Natural killer cell (primary cell): ENCODE measurements at regions not wholly inside any gene's neighbourhood (a gene's known extent, or its start where the extent isn't known, plus 50 kb on each side); places are given as distances from the start of the nearest gene placed in this dataset.

ENCODE experiments used
- ATAC-seq, 3 donors: fragments of 150-1000 bp in 2 of 3; fragments of 200-7000 bp in 1 of 3; cut with Tn5 transposase; 1 replicate in 1 of 3; 2 replicates in 2 of 3; pipeline ENCODE4 v1.10.0; 2021; ENCODE audit warnings: mild to moderate bottlenecking in 2 of 3, moderate library complexity in 2 of 3
- DNase-seq, 2 donors: peaks; one replicate each; pipeline versions ENCODE4 v3.0.0 to v3.0.0-alpha.2; 2013 to 2021; ENCODE audit warnings: mixed read lengths in 1 of 2
- H3K27ac ChIP-seq: one replicate; pipeline ENCODE4 v1.5.1; 2013; ENCODE audit warnings: mild to moderate bottlenecking, low read length
- H3K27me3 ChIP-seq: one replicate; pipeline ENCODE4 v1.6.1; 2013; ENCODE audit warnings: low read length; ENCODE audit not compliant: control insufficient read depth, insufficient read depth
- H3K36me3 ChIP-seq: one replicate; pipeline ENCODE4 v1.6.1; 2013; ENCODE audit warnings: low read length; ENCODE audit not compliant: control insufficient read depth, insufficient read depth
- H3K4me1 ChIP-seq: one replicate; pipeline ENCODE4 v1.6.1; 2013; ENCODE audit warnings: low read length; ENCODE audit not compliant: control insufficient read depth, insufficient read depth
- H3K4me3 ChIP-seq: one replicate; pipeline ENCODE4 v1.5.1; 2013; ENCODE audit warnings: low read length
- H3K9me3 ChIP-seq: one replicate; pipeline ENCODE4 v1.6.1; 2013; ENCODE audit warnings: low read length; ENCODE audit not compliant: control insufficient read depth, insufficient read depth
- H3K27ac Mint-ChIP-seq, 2 donors: one replicate each; pipeline ENCODE4 v1.8.0; 2022; ENCODE audit warnings: mild to moderate bottlenecking in 2 of 2, mixed read lengths in 2 of 2, moderate library complexity in 1 of 2
- H3K27me3 Mint-ChIP-seq, 2 donors: one replicate each; pipeline ENCODE4 v1.8.0; 2022; ENCODE audit warnings: low read depth in 2 of 2, mixed read lengths in 2 of 2
- H3K36me3 Mint-ChIP-seq: one replicate; pipeline ENCODE4 v1.8.0; 2022; ENCODE audit warnings: mixed read lengths
- H3K4me1 Mint-ChIP-seq, 2 donors: one replicate each; pipeline ENCODE4 v1.8.0; 2022; ENCODE audit warnings: mixed read lengths in 2 of 2
- H3K4me3 Mint-ChIP-seq: one replicate; pipeline ENCODE4 v1.8.0; 2022; ENCODE audit warnings: mild to moderate bottlenecking, moderate library complexity, mixed read lengths
- H3K9me3 Mint-ChIP-seq, 2 donors: one replicate each; pipeline ENCODE4 v1.8.0; 2022; ENCODE audit warnings: mixed read lengths in 2 of 2
- WGBS: methylation state at CpG from one replicate; pipeline ENCODE4 v1.1.7; 2013; ENCODE audit warnings: missing lambda C conversion rate; ENCODE audit not compliant: insufficient coverage; 5-methylcytosine and 5-hydroxymethylcytosine counted together
- intact Hi-C: fragments of 100-400 bp; cut with micrococcal nuclease; formaldehyde crosslinking; loops from one replicate; pipeline ENCODE4 v1.14.2; 2022
- TF ChIP-seq, protein P1 (sequence below): fragments of 200-600 bp; IDR thresholded peaks from one replicate; pipeline ENCODE4 v1.8.0; 2022; ENCODE audit warnings: antibody characterized with exemption

DNA sequence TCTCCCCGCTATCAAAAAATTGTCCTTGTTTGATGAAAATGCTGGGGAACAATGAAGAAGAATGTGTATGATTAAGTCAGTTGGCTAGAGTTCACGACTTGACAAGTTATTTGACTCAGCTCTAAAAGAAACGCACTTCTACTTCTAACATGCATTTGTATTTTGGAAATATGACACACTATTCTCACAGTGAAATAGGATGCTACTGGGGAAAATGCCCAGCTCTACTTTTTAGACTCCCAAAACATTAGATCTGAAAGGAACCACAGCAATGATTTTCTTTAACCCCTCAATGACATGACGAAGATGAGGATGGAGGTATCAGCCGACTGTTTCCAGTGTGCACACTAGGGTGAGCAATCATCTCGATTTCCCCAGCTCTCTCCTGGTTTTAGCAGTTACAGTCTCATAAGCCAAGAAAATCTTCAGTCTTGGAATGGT lies 83.6 kb upstream of the PCSK1 start:
- no peak for ATAC-seq
- Histone ChIP-seq H3K27me3 (peaks cover 5% of the 10 kb centered on the region), H3K4me1 (no peaks in the 10 kb centered on the region), H3K4me3 (no peak overlapping the region), H3K36me3 (no peaks in the 10 kb centered on the region), H3K9me3 (no peaks in the 10 kb centered on the region), H3K27ac (no peak overlapping the region)
- TF ChIP-seq, protein P1, sequence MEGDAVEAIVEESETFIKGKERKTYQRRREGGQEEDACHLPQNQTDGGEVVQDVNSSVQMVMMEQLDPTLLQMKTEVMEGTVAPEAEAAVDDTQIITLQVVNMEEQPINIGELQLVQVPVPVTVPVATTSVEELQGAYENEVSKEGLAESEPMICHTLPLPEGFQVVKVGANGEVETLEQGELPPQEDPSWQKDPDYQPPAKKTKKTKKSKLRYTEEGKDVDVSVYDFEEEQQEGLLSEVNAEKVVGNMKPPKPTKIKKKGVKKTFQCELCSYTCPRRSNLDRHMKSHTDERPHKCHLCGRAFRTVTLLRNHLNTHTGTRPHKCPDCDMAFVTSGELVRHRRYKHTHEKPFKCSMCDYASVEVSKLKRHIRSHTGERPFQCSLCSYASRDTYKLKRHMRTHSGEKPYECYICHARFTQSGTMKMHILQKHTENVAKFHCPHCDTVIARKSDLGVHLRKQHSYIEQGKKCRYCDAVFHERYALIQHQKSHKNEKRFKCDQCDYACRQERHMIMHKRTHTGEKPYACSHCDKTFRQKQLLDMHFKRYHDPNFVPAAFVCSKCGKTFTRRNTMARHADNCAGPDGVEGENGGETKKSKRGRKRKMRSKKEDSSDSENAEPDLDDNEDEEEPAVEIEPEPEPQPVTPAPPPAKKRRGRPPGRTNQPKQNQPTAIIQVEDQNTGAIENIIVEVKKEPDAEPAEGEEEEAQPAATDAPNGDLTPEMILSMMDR = no peak
- no peak overlapping the region for H3K27ac Mint-ChIP-seq
- no peaks in the 10 kb centered on the region for H3K4me1 Mint-ChIP-seq
- H3K9me3 Mint-ChIP-seq = no peaks in the 10 kb centered on the region
- intact Hi-C loops = no loop called here
- no peaks in the 10 kb centered on the region for H3K36me3 Mint-ChIP-seq
- no peak for DNase-seq
- WGBS = 89% methylated on average over 4 of the region's 6 CpGs
- H3K27me3 Mint-ChIP-seq = peaks cover 39 to 54% of the 10 kb centered on the region in 2 donors
- H3K4me3 Mint-ChIP-seq = no peak overlapping the region

DNA sequence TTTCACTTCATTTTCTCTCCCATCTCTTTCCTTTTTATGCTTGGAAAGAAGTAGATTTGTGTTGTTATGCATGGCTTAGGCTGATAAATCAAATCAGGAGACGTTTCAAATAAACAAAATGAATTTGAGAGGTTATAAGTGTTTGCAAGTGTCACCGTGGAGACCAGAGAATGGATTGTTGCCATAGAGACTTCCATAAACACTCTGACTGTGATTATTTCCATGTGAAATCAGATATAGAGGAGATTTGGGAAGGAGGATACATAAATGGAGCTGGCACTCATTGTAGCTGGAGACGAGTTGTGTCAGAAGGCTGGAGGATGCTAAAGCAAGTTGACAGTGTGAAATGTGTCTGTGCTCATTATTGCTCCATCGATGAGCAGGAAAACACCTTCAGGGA lies 84.2 kb upstream of the PCSK1 start:
- H3K4me3 Mint-ChIP-seq = no peak overlapping the region
- no peaks in the 10 kb centered on the region for H3K9me3 ChIP-seq
- H3K9me3 Mint-ChIP-seq = no peaks in the 10 kb centered on the region
- intact Hi-C loops = no loop called here
- DNase-seq = no peak
- H3K27me3 ChIP-seq = peaks cover 5% of the 10 kb centered on the region
- ATAC-seq = no peak
- no peaks in the 10 kb centered on the region for H3K36me3 Mint-ChIP-seq
- no peak overlapping the region for H3K4me3 ChIP-seq
- H3K27me3 Mint-ChIP-seq = peaks cover 39 to 48% of the 10 kb centered on the region in 2 donors
- no peak overlapping the region for H3K27ac ChIP-seq
- TF ChIP-seq, protein P1 = no peak
- no peaks in the 10 kb centered on the region for H3K4me1 Mint-ChIP-seq
- no peaks in the 10 kb centered on the region for H3K4me1 ChIP-seq
- H3K36me3 ChIP-seq = no peaks in the 10 kb centered on the region
- H3K27ac Mint-ChIP-seq = no peak overlapping the region
- WGBS = 79% methylated on average over 4 of the region's 4 CpGs

DNA sequence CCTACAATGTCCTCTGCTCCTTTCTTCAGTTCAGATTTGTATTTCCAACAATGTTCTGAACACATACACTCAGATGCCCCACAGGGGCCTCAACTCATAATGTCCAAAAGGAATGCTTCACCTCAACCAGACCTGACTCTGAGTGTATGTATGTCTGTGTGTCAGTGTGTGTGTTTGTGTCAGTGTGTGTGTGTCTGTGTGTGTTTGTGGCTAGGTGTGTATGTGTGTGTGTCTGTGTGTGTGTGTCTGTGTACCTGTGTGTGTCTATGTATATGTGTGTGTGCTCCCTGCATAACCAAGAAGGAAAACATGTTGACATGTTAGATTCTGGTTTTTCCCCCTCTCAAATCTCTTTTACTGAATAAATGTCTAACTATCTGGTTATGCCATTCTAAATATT lies 87.3 kb upstream of the PCSK1 start:
- peaks cover 31 to 37% of the 10 kb centered on the region in 2 donors for H3K27me3 Mint-ChIP-seq
- no peaks in the 10 kb centered on the region for H3K36me3 Mint-ChIP-seq
- H3K4me1 Mint-ChIP-seq = no peaks in the 10 kb centered on the region
- TF ChIP-seq, protein P1 = no peak
- no peak overlapping the region for H3K27ac Mint-ChIP-seq
- H3K4me1 ChIP-seq = no peaks in the 10 kb centered on the region
- peaks cover 7% of the 10 kb centered on the region for H3K27me3 ChIP-seq
- H3K9me3 Mint-ChIP-seq = no peaks in the 10 kb centered on the region
- H3K36me3 ChIP-seq = no peaks in the 10 kb centered on the region
- DNase-seq = no peak
- H3K4me3 Mint-ChIP-seq = no peak overlapping the region
- intact Hi-C loops = no loop called here
- no peak overlapping the region for H3K27ac ChIP-seq
- H3K4me3 ChIP-seq = no peak overlapping the region
- no peak for ATAC-seq
- no peaks in the 10 kb centered on the region for H3K9me3 ChIP-seq

DNA sequence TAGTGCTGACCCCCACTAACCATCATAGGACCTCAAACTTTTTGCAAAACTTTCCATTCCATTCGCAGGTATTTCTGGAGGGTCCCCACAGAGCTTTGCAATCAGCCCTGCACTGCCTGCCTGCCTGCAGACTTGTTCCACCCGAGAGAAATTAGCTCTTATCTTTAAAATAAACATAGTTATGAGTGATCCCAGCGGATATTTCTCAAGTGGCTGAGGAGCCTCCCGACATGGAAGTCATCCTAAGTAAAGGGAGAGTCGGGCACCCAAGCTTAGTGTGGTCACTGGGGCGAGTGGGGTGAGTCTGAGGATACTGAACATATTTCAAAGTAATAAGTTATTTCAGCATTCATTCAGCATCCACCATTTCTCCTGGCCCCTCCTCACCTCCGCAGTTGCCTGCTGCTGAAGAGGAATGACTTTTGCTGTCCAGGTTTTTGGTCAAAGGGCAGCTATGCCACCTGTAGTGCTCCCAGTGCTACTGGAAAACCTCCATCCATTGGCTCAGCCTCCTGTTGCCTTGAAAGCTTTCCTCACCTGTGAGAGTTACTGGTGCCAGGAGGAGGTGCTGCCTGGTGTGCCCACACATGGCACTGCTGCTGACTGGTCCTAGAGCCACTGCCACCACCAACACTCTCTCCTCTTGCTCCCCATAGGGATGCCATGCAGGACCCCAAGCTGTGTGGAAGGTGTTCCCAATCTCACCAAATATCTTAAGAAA lies 89.7 kb upstream of the PCSK1 start:
- peaks cover 3% of the 10 kb centered on the region for H3K27me3 ChIP-seq
- peaks cover 26 to 27% of the 10 kb centered on the region in 2 donors for H3K27me3 Mint-ChIP-seq
- H3K27ac Mint-ChIP-seq = no peak overlapping the region
- no peak overlapping the region for H3K27ac ChIP-seq
- no peak overlapping the region for H3K4me3 ChIP-seq
- TF ChIP-seq, protein P1 = no peak
- H3K36me3 ChIP-seq = no peaks in the 10 kb centered on the region
- intact Hi-C loops = no loop called here
- no peak for DNase-seq
- WGBS = 89% methylated on average over 6 of the region's 7 CpGs
- no peak overlapping the region for H3K4me3 Mint-ChIP-seq
- no peaks in the 10 kb centered on the region for H3K9me3 Mint-ChIP-seq
- no peaks in the 10 kb centered on the region for H3K9me3 ChIP-seq
- H3K4me1 Mint-ChIP-seq = no peaks in the 10 kb centered on the region
- ATAC-seq = no peak
- no peaks in the 10 kb centered on the region for H3K4me1 ChIP-seq
- no peaks in the 10 kb centered on the region for H3K36me3 Mint-ChIP-seq
